Neural progenitor cell (in vitro differentiated cells): ENCODE measurements at regions not wholly inside any gene's neighbourhood (a gene's known extent, or its start where the extent isn't known, plus 50 kb on each side); places are given as distances from the start of the nearest gene placed in this dataset.

Experiments
- CTCF ChIP-seq: fragments of 200-600 bp; sonication (generic); IDR thresholded peaks from 2 replicates; pipeline ENCODE4 v1.5.1; 2017; ENCODE audit warnings: antibody characterized with exemption, mild to moderate bottlenecking
- EZH2phosphoT487 ChIP-seq: fragments of 200-600 bp; sonication (generic); IDR thresholded peaks from 2 replicates; pipeline ENCODE4 v1.6.1; 2017; ENCODE audit warnings: antibody characterized with exemption

- TF ChIP-seq CTCF, result no peak
- no peak for TF ChIP-seq EZH2phosphoT487
Observed at GRCh38 chr18:4807604-4808293, 352.6 kb upstream of the DLGAP1 start.
